Inferior parietal cortex (tissue), 1 donor: ENCODE measurements at regions not wholly inside any gene's neighbourhood (a gene's known extent, or its start where the extent isn't known, plus 50 kb on each side); places are given as distances from the start of the nearest gene placed in this dataset.

ENCODE experiments used
- DNase-seq: peaks from one replicate; pipeline ENCODE4 v3.0.0-alpha.2; 2016; ENCODE audit errors: extremely low spot score

DNA sequence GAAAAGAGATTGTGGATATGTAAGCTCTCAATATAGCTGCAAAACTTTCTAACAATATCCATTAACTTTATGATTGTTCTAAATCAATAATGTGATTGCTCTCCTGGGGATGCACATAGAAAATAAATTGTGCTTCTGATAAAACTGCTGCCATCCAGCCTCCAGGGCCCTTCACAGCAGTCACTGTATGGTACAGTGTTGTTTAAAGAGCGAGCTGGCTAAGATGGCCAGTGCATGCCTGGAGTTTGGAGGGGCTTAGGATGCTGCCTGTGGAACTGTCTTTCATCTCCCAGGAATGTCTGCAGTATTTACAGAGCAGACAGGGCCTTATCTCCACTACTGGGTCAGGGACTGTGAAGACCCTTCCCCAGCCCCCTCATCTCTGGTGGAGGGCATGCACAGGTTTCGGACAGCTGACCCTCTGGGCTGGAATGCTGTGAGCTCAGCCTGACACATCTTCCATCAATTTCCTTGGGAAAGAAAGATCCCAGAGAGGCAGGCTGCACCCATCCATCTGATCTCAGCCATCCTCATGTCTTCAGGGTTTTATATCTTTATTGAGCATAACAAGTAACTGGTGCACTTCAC is 137.0 kb downstream of the PLPP3 start:
- DNase-seq, result no peak

DNA sequence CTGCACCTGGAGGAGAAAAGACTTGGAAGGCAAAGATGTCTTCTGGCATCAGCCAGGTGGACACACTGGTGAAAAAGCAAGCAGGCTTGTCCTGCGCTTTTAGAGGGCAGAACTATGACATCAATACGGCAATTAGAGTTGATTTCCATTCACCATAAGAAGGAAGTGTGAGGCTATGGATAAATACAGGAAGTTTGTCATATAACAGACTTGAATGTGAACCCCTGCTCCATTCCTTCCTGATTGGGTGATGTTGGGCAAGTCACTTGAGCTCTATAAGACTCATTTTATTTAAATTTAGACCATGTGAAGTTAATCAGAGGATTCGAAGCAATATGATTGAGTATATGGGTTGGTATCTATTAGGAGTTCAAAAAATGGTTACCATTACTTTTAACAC is 137.8 kb downstream of the PLPP3 start:
- DNase-seq, result no peak

DNA sequence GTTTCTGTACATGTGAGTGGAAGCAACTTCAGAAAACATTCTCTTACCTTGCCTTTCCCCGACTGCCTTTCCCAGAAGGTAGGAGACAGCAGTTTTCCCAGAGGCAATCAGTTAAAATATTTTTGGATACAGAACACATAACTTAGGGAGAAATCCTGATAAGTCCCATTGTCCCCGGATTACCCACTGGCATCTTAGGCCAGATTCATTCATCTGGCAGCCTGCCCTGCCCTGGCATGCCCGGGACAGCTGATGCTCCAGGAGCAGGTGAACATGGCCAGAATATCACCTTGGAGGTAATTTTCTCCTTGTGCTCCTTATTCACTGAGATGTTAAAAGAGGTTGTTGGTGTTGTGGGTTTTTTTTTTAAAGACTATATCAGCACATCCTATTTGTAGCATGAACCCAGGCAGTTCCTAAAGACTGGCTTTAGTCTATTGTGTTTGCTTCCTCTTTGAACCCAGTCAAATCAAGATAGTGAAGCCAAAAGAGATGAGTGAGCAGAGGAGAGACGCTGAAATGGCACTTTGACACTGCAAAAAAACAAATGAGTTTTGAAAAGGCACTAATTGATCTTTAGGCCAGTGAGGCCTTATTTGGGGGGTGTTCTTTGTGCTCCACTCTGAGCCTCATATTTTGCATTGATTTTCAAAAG is 139.6 kb downstream of the PLPP3 start:
- DNase-seq, result no peak

DNA sequence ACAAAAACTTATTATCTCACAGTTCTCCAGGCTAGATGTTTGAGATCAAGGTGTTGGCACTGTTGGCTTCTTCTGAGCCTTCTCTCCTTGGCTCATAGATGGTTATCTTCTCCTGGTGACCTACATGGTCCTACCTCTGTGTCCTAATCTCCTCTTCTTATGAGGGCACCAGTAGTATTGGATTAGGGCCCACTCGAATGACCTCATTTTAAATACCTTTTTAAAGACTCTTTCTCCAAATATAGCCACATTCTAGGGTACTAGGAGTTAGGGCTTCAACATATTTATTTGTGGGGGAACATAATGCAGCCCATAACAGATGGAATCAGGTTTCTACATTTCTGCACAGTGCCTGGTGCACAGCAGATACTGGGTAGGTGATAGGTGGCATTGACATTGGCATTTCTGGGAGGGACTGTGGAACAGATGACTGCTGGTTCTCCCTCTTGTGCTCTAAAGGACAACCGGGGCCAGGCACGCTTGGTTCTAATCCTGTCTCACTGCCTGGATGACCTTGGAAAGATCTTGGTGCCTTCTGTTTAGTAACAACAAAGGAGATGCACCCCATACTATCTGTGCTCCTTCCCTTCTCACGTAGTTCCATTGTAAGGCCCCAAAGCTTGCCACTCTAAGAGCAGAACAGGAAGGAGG is 140.3 kb downstream of the PLPP3 start:
- DNase-seq, result no peak

DNA sequence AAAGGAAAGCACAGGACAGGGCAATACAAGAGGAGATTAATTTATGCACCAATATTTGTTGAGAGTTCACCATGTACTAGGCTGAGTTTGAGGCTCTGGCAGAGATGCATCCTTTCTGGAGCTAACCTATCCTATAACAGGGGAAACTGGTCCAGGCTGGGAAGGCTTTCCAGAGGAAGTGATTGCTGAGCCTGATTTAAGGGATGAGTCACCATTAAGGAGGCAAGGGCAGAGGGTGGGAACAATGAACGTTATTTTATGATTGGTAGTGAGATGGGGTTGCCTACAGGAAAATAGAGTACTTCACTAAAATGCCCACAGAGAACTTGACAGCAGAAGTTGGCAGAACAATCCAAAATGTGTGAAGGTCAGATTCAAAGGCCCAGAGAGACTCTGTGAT is 141.4 kb downstream of the PLPP3 start:
- DNase-seq, result no peak

DNA sequence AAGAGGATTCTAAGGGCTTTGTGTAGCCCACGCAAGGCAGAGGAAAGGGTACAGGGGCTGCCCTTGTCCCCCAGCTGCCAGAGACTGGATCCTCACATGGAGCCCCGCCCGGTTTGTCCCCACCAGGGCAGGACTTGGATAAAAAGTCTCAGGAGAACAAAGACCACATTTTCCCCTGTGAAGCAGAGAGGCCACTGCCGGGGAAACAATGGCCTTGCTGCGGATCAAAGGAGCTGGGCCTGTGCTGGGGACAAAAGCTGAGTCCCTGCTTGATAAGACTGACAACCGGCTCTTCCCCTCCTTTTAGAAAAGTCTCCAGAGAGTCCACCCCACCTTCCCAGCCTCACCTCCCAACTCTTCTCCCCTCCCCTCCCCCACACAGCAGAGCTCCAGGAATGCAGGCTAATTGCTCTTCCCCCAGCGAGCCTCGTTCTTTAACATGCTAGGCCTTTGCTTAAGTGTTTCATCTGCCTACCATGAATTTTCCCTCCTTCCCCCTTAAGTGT is 142.4 kb downstream of the PLPP3 start:
- peak; percentile 76 for DNase-seq

DNA sequence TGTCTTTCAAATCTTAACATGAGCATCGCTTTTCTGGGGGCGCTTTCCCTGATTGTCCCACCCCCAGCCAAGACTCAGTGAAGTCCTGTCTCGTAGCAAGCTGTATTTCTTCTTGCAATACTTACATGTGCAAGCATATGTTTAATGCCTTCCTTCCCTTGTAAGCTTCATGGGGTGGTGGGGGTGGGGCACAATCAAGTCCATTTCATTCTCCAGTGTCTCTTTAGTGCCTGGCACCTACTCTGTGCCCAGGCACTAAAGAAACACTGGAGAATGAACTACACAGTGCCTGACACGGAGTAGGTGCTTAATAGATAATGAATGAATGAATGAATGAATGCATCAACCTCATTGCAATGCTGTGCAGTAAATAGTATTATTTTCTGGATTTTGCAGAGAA is 143.1 kb downstream of the PLPP3 start:
- DNase-seq, result peak; percentile 29

DNA sequence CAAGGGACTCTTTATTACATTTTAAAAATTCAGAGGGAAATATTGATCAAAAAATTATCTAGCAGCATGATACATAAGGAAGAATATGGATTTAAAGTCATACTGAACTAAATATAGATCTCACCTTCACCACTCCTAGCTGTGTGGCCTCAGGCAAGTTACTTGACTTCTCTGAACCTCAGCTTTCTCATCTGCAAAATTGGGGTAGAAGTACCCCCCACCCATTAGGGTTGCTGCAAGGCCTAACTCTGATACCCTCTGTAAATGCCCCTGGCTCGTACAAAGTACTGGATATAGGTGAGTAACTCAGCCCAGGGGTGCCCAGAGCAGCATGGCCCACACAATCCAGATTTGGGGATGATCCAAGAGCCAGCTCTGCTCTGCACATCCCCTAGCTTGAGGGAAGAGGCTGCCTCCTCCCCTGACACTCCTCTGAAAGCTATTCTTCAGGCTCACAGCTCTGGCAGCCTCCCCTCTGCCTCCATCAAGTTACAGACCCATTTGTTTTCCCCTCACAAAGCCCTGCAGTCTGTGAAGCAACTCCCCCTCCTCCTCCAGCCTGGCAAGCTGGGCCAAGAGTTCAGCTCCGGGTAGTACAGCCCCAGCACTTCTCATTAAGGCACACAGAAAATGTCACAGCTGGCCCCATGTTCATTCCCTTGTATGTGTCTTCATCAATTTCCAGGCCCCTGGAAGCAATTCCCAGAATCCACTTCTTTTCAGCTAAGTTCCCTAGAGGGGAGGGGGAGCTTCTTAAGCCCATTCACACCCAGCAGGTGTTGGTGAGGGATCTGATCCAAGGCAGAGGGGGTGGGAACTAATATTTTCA is 143.7 kb downstream of the PLPP3 start:
- peak; percentile 78 for DNase-seq

DNA sequence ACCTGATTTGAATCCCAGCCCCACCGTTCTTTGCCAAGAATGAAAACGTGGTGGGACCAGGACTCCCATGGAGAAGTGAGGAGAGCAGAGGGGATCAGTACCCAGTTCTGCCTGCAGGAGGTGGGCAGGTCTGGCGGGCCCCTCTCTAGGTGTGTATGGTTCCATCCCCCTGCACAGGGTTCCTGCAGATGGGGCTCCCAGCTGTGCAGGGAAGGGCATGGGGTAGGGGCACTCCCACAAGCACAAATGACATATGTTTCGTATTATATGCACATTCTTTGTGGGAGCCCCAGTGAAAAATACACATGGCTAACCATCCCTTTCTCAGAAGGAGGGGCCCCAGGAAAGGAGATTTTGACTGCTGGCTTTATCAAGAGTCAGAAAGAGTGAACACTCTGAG is 144.6 kb downstream of the PLPP3 start:
- no peak for DNase-seq

DNA sequence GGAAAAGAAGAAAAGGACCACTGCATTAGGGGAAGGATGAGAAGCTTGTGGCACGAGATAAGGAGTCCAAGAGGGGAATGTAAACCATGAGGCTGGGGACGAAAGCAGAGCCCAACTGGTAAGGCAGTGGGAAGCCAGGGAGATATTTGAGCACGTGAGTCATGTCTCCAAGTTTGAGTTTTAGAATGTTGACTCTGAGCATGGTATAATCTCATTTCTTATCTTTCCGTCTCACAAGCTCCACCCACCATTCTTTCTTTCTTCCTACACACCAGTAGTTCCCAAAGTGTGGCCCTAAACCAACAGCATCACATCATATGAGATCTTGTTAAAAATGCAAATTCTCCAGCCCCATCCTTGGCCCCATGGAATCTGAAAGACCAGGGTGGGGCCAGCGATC is 145.3 kb downstream of the PLPP3 start:
- DNase-seq, result no peak

DNA sequence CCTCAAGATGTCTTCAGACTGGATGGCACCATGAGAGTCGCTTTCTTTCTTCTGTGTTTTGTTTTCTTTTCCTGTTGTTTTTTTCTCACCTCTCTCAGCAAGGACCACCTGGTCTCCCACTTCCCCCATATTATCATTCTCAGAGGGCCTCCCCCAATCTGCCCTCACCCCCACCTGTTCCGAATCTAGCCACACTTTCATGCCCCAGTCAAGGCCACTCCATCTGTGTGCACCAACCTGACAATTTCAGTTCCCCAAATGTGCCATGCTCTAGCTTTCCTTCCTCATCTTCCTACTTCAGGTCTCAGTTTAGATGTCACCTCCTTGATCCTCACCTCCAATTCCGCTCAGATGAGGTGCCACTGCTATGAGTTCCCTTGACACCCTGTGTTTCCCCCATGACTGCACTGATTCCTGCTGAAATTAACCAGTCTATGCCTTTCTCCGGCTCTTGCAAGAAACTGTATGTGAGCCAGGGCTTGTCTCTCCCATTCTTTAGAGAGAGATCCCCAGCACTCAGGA is 146.2 kb downstream of the PLPP3 start:
- no peak for DNase-seq

DNA sequence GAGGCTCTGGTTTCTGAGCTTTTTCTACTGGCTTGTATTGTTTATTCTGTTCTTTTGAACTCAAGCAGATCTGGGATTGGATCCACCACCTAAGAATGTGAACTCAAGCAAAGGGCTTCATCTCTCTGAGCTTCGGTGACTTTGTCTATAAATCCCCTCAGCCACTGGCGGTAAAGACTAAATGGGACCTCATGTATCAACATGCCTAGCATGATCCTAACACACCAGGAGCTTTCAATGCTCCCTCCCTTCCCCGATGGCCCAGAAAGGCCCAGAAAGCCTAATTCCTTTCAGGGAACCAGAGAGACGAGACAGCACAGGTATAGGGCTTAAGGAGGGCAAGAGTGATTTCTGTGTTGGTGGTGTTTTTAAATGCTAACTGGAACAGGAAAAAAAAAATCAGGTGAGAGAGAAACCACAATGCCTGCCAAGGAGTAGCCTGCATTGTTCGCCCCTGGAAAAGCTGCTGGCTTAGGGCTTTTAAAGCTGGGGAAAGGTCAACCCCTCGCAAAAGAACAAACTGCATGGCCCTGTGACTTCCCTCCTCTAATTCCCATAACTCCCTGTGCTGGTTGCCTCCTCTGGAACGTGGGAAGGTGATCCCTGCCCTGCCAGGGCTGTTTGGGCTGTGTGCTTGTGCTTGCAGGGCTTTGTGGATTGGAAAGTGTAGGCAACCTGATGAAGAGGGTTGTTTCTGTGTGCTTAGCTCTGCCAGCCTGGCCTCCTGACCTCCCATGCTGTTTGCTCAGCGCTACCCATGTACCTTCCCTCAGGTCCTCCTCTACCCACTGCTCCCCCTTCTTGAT is 147.0 kb downstream of the PLPP3 start:
- DNase-seq, result no peak

DNA sequence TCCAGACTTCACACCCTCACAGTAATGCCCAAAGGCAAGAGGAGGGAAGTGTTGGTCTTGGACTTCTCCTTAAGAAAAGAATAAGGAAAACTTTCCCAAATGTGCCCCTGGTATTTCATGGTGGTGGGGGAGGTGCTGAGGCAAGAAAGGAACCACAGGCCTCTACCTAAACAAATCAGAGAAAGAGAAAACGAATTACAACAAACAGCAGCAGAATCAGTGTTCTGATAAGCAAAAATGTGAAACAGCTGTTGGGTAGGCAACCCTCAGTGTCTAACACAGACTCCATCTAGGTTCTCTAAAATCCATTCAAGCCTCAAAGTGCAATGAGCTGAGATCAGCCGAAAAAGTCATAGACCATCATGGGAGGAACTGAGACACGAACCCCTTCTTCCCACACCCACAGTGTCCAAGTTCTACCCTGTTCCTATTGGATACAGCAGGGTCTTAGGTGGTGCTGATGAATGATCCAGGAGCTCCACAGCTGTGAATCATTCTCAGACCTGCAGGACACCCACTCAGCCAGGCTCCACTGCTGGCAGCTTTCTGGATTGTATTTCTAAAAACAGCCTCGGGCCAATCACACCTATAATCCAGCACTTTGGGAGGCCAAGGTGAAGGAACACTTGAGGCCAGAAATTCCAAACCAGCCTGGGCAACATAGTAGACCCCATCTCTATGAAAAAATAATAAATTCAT is 149.1 kb downstream of the PLPP3 start:
- no peak for DNase-seq

DNA sequence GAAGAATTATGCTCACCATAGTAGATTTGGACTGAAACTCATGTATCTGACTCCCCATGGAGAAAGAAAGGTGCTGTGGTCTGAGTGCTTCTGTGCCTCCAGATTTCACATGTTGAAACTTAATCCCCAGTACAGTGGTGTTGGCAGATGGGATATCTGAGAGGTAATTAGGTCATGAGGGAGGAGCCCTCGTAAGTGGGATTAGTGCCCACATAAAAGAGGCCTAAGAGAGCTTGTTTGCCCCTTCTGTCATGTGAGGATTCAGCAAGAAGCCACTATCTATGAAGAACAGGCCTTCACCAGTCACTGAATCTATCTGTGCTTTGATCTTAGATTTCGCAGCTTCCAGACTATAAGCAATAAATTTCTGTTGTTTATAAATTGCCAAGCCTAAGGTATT is 150.1 kb downstream of the PLPP3 start:
- no peak for DNase-seq

DNA sequence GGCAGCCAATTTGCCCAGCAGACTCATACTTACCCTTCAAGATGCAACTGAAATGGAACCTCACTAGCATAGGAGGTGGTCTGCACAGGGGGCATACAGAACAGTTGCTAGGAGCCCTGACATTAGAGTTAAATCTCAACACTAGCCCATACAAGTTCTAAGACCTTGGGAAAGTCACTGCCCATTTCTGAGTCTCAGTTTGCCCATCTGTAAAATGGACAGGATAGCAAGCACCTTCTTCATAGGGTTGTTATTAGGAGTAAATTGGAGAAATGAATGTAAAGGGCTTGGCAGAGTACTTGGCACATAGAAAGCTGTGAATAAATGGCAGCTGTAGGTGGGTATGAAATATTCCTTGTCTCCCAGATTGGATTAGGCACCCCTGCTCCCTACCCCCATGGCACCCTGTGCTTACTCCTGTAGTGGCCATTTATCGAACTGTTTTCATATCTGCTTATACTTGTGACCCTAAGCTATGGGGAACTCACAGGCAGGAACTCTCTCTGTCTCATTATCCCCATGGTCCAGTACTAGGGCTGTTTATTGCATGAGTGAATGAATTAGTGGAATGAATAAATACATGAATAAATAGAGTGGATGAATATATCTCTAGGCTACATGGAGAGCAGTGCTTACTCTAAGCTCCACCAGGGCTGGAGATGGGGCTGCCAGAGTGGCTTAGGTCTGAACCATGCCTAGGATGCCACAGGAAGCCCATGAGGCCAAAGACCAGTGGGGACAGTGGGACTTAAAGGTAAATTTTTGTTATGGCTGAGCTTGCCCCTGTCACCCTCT is 152.6 kb downstream of the PLPP3 start:
- DNase-seq, result no peak

DNA sequence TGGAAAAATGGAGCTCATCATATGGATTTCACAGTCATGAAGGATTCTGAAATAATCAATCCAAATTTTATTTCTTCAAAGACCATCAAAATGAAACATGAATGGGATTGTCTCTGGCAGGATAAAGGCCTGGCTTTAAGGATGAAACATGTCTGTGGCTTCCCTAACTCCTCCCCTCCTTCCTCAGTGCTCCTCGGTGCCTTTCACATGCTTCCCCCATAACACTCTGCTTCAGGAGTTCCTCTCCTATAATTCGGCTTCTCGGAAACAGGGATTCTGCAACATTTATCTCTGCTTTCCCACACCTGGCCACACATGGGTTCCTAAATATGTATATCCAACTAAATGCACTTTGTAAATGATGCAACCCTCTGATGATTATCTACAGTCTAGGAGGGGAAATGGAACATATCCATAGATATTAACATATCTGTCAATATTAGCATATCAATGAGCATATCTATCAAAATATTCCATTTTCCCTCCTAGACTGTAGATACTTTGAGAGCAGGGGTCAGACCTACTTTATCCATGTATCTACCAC is 153.8 kb downstream of the PLPP3 start:
- no peak for DNase-seq

DNA sequence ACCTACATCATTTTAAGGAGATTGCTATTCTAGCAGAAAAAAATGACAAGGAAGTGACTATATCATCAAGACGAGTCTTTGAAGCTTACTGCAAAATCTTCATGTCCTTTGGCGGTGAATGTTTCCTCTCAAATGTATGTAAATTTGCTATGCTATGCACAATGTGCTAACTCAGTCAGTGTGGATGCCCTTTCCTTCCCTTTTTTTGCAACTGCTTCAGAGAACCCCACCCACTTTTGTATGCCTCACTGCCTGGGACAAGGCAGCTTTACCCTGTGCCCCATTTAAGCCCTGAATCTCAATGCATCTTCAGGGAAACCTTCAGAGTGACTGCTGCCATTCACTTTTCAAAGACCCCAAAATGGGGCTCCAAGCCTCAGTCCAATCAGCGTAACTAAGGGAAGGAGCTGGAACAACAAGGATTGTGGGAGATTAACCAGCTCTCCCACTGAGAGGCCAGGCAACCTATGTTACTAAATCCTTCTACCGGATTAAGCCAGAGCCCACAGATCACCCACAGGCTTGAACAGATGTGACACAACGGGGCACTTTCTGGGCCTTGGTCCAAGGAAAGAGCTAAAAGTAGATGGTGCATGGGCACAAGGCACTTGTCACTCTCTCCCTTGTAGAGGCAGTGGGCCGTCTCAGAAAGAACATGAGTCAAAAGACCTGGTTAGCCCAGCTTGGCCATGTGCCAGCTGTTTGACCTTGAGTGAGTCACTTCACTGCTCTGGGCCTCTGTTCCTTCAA is 154.4 kb downstream of the PLPP3 start:
- no peak for DNase-seq

DNA sequence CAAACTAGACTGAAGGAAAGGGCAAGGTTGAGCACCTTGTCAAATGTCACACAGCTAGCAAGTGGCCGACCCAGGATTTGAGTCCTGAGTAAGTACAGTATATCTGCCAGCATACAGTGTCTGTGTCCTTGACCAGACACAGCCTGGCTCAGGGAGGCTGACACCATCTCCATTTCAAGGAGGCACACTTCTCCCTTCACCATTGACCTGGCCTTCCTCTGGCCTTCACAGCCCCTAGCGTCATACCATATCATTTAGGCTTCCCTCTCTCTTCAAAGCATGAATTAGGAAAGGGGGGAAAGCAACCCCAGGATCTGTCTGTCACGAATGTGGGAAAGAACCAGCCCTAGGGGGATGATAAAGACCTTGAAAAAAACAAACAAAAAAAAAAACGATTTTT is 155.6 kb downstream of the PLPP3 start:
- no peak for DNase-seq

DNA sequence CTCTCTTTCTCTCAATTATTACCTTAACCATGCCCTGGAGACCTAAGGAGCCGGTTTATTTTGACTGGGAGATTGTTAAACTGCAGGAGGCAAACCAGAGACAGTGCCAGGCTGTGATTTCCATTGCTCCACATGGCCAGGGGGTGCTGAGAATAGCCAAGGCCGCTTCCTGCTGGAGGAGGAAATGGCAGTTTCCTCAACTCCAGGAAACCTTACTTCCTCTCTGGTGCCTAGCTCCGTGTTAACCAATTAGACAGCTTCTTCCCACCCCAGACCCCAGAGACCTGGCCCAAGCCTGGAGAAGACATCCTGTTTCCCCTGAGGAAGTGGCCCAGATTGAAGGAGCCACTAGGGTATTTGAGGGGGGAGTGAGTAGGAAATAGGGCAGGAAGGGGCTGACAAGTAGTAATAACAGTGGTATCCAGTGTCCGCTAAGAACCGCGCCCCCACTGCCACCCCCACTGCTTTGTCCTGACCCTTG is 161.2 kb downstream of the PLPP3 start:
- no peak for DNase-seq
